ENCODE measurements at regions not wholly inside any gene's neighbourhood (a gene's known extent, or its start where the extent isn't known, plus 50 kb on each side); places are given as distances from the start of the nearest gene placed in this dataset.
A peak's percentile ranks its signal among the peaks of the same experiment; 100 is the strongest.

- H3K36me3 ChIP-seq: no peaks in the 10 kb centered on the region
- no peaks in the 10 kb centered on the region for H3K9me3 ChIP-seq (ENCODE audit: low read depth)
- no peaks in the 10 kb centered on the region for H3K27me3 ChIP-seq
- H3K4me3 ChIP-seq: no peak overlapping the region
- no peak for TF ChIP-seq CTCF (IDR thresholded peaks at IDR 0.05; ENCODE audit: low read depth, low read length)
- no peak overlapping the region for H3K27ac ChIP-seq
- H3K4me1 ChIP-seq (ENCODE audit: low read depth): no peaks in the 10 kb centered on the region
- DNase-seq (ENCODE audit: low read depth in 1 of 2, low spot score in 1 of 2): no peak
Observed at GRCh38 chr21:16863362-16863905, 649.4 kb upstream of the CXADR start.

GRCh38 chr21:16863908-16864307, 648.9 kb upstream of the CXADR start:
- Histone ChIP-seq H3K27ac (no peak overlapping the region), H3K27me3 (no peaks in the 10 kb centered on the region), H3K36me3 (no peaks in the 10 kb centered on the region), H3K4me3 (no peak overlapping the region), H3K4me1 (ENCODE audit: low read depth) (no peaks in the 10 kb centered on the region), H3K9me3 (ENCODE audit: low read depth) (no peaks in the 10 kb centered on the region)
- TF ChIP-seq CTCF (IDR thresholded peaks at IDR 0.05; ENCODE audit: low read depth, low read length): no peak
- DNase-seq (ENCODE audit: low read depth in 1 of 2, low spot score in 1 of 2): no peak

- Histone ChIP-seq H3K27ac (no peak overlapping the region), H3K27me3 (no peaks in the 10 kb centered on the region), H3K36me3 (no peaks in the 10 kb centered on the region), H3K9me3 (ENCODE audit: low read depth) (no peaks in the 10 kb centered on the region), H3K4me1 (ENCODE audit: low read depth) (no peaks in the 10 kb centered on the region), H3K4me3 (no peak overlapping the region)
- TF ChIP-seq CTCF (IDR thresholded peaks at IDR 0.05; ENCODE audit: low read depth, low read length): no peak
- no peak for DNase-seq (ENCODE audit: low read depth in 1 of 2, low spot score in 1 of 2)
Observed at GRCh38 chr21:16865632-16866031, 647.2 kb upstream of the CXADR start.

- Histone ChIP-seq H3K9me3 (ENCODE audit: low read depth) (no peaks in the 10 kb centered on the region), H3K4me1 (ENCODE audit: low read depth) (no peaks in the 10 kb centered on the region), H3K4me3 (no peak overlapping the region), H3K27ac (no peak overlapping the region), H3K27me3 (no peaks in the 10 kb centered on the region), H3K36me3 (no peaks in the 10 kb centered on the region)
- TF ChIP-seq CTCF (IDR thresholded peaks at IDR 0.05; ENCODE audit: low read depth, low read length): no peak
- DNase-seq (ENCODE audit: low read depth in 1 of 2, low spot score in 1 of 2): no peak
Observed at GRCh38 chr21:16866851-16867250, 646.0 kb upstream of the CXADR start.

GRCh38 chr21:16870103-16870502, 642.7 kb upstream of the CXADR start:
- H3K27ac ChIP-seq: no peak overlapping the region
- no peak for TF ChIP-seq CTCF (IDR thresholded peaks at IDR 0.05; ENCODE audit: low read depth, low read length)
- no peaks in the 10 kb centered on the region for H3K27me3 ChIP-seq
- H3K9me3 ChIP-seq (ENCODE audit: low read depth): no peaks in the 10 kb centered on the region
- H3K4me3 ChIP-seq: no peak overlapping the region
- H3K36me3 ChIP-seq: no peaks in the 10 kb centered on the region
- H3K4me1 ChIP-seq (ENCODE audit: low read depth): no peaks in the 10 kb centered on the region
- DNase-seq (ENCODE audit: low read depth in 1 of 2, low spot score in 1 of 2): peak in 1 of 2 donors; percentile 41

GRCh38 chr21:16872616-16873015, 640.2 kb upstream of the CXADR start:
- H3K27ac ChIP-seq: no peak overlapping the region
- DNase-seq (ENCODE audit: low read depth in 1 of 2, low spot score in 1 of 2): no peak
- H3K27me3 ChIP-seq: no peaks in the 10 kb centered on the region
- no peaks in the 10 kb centered on the region for H3K4me1 ChIP-seq (ENCODE audit: low read depth)
- no peaks in the 10 kb centered on the region for H3K36me3 ChIP-seq
- TF ChIP-seq CTCF (IDR thresholded peaks at IDR 0.05; ENCODE audit: low read depth, low read length): no peak
- H3K4me3 ChIP-seq: no peak overlapping the region
- no peaks in the 10 kb centered on the region for H3K9me3 ChIP-seq (ENCODE audit: low read depth)
